ENCODE measurements at regions not wholly inside any gene's neighbourhood (a gene's known extent, or its start where the extent isn't known, plus 50 kb on each side); places are given as distances from the start of the nearest gene placed in this dataset.

DNA sequence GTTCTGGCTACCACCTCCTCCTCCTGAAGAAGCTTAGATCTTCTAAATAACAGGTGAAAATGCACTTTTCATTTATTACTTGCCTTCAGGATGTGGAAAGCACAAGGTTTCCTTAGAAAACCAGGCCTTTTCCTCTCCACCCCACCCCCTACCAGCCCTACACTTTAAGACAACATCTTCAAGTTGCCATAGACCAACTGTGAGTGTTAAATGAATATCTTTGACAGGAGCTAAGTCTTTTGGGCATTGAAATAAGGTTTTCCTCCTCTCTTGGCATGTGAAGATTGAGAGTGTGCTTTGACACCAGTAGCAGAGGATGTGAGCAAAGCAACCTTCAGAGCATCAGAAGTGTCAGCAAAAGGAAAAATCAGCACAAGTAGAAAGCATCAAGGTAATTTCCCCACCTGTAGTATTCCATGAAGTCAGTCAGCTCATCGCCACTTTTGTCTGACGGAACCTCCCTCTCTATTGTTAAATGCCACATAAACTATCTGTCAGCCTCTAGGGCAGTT, 532.3 kb upstream of the MMS22L start:
- DNase-seq (ENCODE audit: low read depth in 2 of 2) = no peak

DNA sequence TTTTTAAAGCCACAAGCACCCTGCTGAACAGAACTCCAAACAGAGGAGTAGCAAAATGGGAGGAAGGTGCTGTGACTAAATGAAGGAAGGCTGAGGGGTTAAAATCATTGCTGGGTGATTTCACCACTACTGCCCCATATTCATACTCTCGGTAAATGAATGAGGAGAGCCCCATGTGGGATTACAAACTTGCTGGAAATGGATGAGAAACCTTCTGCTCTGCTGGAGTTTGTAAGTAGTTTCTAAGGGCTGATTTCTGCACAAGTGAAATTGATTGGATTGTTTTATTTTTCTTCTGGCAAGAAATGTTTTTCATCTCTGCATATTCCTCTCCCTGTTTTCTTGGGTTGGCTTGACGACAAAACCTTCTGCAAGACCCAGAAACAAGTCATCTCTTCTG, 533.5 kb upstream of the MMS22L start:
- no peak for DNase-seq (ENCODE audit: low read depth in 2 of 2)

DNA sequence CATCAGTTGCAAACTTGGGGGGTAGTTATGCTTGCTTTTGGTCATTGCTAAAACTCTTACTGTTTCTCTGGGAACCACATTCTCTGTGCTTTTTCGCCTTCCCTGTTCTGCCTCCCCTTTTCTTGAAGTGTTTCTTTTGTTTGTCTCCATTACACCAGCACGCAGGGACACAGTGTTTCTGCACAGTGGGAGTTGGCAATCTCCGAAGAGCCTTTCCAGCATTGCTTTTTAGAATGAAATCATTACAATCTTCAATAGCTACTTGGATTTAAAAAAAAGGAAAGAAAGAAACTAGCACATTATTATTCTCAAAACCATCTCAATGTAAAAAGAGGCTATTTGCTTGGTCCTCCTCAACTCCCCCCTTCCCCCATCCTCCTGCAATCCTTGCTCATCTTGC, 536.7 kb upstream of the MMS22L start:
- DNase-seq (ENCODE audit: low read depth in 2 of 2) = no peak

DNA sequence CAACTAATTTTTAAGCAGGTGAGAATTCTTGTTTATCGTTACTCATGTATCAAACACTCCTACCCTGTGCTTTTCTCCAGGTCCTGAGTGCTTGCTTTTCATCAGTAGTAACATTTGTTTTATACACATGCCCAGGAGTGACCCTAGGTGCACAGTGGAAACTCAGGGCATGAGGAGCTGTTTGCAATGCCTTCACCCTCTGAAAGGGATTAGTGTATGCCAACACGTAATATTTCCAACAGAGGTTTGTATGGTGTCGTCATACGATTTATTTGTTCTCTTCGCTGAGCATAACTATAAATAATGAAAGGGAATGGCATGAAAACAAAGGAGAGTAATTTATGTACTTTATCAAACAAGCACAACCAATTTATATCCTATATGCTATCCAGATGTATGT, 537.4 kb upstream of the MMS22L start:
- DNase-seq (ENCODE audit: low read depth in 2 of 2) = no peak

DNA sequence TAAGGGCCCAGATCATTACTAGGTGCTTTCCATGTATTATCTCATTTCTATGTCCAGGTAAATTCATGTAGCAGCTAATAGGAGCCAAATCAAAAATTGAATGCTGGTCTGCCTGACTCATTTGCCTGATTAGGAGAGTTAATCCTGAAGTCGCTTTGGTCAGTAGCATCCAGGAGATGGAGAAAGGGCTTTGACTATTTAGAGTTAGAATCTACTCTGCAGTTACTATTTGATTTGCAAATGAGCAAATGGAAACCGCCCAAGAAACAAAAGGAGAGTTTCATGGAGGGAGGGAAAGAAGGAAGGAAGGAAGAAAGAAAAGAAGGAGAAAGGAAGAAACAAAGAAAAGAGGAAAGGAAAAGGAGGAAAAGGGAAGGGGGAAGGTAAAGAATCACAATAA, 539.6 kb upstream of the MMS22L start:
- no peak for DNase-seq (ENCODE audit: low read depth in 2 of 2)

DNA sequence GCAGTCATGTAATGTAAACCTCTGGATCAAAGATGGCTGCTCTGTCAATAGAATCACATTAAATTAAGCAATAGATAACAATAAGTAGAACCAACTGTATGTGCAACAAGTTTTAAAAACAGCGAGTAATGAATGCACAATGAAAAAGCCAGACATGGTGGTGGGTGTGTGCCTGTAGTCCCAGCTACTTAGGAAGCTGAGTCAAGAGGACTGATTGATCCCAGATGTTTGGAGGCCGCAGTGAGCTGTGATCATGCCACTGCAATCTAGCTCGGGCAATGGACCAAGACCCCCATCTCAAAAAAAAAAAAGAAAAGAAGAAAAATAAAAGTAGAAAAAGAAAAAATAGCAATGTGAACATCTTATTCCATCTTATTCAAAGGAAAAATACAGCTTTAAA, 558.7 kb upstream of the MMS22L start:
- DNase-seq (ENCODE audit: low read depth in 2 of 2) = peak; percentile 87 to 88

DNA sequence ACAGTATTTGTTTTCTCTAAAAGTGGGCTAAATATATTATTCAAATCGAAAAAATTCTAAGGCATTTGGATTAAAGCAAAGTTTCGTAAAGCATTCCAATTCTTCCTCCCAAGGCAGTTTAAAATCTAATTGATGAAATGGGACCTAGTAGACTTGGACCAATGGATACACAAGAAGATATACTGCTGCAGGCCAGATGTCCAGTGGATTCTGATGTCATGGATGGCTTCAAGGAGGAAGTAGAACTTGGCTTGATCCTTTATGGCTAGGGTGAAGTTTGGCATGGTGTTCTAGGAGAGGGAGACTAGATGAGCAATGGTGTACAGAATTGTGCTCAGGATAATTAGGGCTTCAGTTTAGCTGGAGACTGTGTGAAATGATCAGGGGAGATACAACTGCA, 559.5 kb upstream of the MMS22L start:
- DNase-seq (ENCODE audit: low read depth in 2 of 2) = no peak

DNA sequence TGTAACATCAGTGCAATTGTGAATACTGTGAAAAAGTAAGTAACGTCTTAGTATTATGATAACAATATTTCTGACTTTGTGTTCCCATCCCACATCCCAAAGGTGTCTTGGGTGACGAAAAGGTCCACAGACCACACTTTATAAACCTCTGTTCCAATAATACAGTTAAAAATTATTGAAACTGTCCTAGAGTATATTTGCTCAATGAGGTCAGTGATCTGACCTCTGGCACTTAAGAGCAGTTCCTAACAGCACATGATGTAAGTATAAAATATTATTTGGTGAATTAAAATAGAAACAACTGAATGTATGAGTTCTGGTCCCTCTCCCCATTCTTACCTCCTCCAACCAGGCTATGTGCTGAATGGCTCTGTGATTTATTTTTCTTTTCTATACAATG, 566.4 kb upstream of the MMS22L start:
- no peak for DNase-seq (ENCODE audit: low read depth in 2 of 2)

DNA sequence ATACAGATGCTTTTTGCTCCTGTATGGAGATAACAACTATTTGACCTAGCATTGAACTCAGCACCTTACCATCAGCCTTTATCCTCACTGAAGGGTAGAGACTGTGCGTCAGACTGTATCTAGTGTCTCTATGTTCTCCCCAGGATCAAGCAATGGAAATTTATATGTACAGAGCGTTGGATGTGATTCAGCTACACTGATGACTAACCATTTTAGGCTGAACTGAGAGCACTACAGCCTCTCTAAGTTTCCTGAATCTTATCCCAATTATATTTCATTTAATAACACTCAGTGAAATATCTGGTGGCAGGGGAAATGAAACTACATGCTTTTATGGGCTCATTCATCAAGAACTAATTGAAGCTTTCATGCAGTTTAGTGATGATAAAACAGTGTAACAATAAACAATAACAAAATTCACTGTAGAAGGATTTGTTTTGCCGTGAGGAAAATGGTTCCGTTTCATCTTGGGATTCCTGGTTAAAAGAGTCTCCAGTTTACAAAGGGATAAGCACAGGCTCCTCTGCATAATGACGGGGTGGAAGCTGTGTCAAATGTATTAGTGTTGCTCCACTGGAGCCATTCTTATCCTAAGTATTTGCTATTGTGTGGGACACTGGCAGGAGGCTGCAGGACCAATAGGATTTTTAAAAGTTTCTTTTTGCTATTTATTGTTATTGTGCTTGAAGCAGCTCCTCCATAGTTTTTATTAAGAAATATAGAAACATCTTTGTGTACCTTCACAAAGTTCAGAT, 567.6 kb upstream of the MMS22L start:
- no peak for DNase-seq (ENCODE audit: low read depth in 2 of 2)

DNA sequence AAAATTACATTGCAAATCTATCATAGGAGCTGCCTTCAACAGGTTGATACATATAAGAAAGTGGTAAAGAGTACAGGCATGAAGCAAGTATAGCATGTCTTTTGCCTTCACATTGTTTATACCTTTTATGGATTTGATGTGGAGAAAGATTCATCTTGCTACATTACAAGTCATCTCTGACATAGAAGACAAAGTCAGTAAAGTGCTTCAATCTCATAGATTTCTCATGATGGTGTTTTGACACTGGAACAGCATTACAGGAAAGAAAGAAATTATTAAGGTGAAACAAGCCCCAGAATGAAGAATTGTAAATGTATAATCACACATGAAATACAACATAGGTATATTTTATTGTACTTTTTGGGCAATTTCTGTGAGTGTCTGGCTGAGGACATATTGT, 580.7 kb upstream of the MMS22L start:
- no peak for DNase-seq (ENCODE audit: low read depth in 2 of 2)

DNA sequence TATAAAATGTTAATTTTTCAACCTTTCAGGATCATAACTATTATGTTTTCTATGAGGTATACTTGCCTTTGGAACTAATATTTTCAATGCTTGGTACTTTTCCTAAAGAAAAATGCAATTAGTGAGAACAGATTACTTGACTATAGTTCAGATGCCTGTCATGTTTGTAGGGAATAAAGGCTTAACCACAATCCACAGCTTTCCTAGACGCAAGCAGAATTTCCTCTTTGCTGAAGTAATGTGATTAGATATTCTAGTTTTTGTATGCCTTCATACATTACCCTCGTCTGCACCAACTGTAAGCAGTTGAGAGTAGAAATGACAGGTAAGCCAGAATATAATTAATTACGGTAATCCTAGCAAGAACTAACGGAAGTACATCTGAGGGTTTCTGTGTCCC, 581.4 kb upstream of the MMS22L start:
- DNase-seq (ENCODE audit: low read depth in 2 of 2) = no peak

DNA sequence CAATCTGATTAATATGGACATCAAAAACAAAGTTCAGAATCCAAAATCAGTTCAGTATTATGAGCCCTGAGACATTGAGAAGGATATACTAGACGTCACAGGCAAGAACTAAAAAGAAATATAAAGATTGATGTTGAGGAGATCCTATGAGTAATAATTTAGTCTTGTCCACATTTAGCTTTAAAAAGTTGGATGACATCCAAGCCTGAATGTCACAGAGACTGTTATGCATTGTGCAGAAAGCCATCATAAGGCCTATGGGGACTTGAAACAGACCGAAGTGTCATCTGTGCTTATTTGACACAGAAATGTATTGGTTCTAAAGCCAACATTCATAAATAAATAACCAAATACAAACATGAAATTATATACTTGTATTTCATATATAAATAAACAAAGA, 581.8 kb upstream of the MMS22L start:
- DNase-seq (ENCODE audit: low read depth in 2 of 2) = no peak

DNA sequence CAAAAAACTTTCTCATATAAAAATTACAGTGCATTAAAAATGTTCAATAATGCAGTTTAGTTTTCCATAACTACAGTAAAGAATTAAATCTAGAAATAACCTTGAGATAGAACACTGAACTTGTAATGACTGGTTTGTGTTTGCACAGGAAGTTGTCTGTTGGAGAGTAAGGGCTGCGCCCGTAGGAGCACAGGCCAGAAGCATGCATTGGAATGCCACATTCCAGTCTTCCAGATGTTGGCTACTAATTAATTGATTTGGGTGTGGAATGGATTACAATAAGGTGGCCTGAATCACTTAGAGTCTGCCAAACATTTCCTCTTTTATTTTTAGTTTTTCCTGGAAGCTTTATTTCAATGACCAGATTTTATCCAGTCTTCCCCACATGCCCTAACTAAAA, 582.6 kb upstream of the MMS22L start:
- no peak for DNase-seq (ENCODE audit: low read depth in 2 of 2)

DNA sequence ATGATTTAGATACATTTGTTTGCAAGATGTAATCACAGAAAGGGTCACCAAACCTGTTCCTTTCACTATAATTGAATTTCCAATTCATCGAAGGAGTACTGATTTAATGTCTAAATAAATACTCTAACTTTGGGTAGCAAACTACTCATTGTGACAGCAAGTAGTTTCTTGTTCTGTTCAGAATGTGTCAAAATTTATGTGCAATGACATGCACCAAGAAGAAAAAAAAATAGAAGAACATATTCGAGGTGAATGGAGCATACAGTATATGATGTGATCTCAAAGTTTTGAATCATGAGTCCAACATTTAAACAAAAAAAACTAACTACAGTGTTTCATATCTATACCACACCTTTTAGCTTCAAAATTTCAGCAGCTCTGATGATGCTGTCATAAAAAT, 583.6 kb upstream of the MMS22L start:
- no peak for DNase-seq (ENCODE audit: low read depth in 2 of 2)

DNA sequence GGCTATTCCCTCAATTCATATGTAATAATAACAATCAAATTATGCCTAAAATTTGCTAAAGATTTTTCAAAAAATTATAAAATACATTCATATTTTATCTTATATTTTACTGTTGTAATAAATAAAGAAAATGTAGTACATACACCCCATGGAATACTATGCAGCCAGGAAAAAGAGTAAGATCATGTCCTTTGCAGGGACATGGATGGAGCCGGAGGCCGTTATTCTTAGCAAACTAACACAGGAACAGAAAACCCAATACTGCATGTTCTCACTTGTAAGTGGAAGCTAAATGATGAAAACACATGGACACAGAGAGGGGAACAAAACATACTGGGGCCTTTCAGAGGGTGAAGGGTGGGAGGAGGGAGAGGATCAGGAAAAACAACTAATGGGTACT, 584.2 kb upstream of the MMS22L start:
- no peak for DNase-seq (ENCODE audit: low read depth in 2 of 2)

DNA sequence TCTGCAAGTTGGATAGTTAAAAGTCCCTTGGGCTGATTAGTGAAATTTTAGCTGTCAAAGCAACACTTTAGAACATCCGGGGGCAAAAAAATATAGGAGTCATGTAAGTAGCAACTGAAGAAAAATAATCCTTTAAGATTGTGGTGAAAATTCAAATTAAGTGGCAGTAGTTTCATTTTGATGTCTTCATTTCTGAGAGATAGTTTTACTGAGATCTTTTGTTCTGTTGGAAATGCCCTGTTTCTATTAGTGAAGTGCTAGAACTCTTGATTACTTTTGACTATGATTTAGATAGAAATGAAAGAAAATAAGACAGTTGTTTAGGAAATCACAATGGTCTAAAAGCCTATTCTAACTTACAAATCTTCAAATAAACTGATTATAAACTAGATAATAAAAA, 587.3 kb upstream of the MMS22L start:
- DNase-seq (ENCODE audit: low read depth in 2 of 2) = no peak

DNA sequence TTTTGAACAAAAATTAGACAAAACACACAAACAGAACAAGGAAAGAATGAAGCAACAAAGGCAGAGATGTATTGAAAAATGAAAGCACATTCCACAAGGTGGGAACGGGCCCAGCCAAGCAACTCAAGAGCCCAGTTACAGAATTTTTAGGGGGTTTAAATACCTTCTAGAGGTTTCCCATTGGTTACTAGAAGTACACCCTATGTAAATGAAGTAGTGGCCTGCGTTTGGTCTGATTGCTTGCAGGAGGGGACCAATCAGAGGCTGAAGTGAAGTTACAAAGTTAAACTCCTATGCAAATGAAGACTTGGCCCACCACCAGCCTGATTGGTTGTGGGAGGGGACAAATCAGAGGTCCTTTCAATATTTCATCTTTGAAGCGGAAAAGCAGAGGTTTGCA, 593.7 kb upstream of the MMS22L start:
- DNase-seq (ENCODE audit: low read depth in 2 of 2) = no peak

DNA sequence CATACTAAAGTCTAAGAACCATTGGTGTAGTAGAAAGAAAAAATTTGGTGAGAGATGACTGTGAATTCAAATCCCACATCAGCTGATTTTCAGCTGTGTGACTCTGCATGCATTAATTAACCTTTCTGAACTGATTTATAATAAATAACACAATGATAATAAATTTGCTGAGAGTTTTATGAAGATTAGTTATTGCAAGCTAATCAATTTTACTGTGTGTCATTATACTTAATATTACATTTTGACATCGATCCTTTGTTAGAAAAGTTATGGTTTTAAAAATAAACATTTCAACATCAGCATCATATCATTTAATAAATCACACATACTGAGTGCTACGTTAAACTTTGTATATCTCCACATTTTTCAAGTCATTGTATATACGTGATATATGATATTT, 599.7 kb upstream of the MMS22L start:
- DNase-seq (ENCODE audit: low read depth in 2 of 2) = no peak

DNA sequence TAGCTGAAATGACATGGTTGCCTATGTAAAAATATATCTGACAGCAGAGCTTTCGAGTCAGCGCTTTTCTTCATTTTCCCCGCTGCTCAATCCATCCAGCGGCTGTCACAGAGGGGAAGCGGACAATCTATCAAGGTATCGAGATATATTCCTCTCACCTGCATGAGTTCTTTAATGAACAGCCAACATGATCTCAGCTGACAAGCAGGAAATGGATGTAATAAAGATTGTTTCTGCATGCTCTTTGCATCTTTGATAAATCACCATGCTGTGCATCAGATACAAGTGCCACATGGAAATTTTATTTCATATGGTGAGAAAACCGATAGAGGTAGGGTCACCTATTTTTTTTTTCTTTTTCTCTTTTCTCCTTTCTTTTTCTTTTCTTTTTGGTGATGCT, 602.3 kb upstream of the MMS22L start:
- no peak for DNase-seq (ENCODE audit: low read depth in 2 of 2)

DNA sequence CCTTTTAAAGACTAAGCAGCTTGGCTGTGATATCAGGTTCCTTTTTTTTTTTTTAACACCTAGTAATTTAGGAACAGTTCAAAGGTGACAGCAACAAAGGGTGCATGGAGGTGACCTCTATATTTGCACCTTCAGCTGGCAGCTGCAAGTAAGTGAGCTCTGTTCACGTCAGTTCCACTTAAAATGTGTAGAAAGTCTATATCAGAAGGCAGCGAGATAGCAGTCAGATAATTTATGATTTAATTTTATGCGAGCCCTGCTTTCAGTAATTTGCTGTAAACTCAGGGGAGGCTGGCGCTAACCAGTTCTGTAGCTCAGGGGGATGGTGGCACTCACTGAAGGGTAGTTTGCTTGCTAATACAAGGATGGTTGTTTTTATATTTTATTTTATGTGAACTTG, 602.8 kb upstream of the MMS22L start:
- no peak for DNase-seq (ENCODE audit: low read depth in 2 of 2)

DNA sequence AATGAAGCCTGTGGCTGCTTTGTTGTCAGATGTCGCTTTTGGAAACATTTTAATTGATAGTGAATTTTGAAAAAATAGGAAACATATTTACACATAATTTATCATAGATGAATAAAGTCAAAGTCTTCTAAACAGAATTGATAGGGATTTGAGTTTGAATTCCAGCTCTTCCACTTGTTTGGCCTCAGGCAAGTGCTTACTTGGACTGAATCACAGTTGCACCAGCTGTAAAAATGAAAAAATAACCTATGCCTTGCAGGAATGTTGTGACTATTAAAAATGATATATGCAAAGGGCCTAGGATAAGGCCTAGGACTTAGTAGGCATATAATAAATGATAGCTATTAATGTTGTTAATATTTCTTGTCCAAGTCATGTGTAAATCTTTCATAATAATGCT, 618.5 kb upstream of the MMS22L start:
- DNase-seq (ENCODE audit: low read depth in 2 of 2) = no peak

DNA sequence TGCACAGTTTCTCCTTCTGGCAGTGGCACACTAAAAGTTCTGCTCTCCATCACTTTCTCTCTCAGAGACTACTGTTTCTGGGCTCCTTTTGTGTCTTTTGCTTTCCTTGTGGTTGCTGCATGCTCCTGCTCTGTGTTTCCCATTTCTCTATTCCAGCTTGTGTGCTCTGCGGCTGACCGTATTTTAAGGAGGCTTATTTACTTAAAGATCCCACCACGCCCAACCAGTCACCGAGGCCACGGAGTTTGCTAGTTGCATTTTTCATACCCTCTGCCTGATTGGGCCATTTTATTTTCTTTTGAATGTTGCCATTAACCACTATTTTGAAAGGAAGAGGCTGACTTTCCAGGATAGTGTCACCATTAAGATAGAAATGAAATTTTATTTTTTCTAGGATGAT, 626.4 kb upstream of the MMS22L start:
- no peak for DNase-seq (ENCODE audit: low read depth in 2 of 2)

DNA sequence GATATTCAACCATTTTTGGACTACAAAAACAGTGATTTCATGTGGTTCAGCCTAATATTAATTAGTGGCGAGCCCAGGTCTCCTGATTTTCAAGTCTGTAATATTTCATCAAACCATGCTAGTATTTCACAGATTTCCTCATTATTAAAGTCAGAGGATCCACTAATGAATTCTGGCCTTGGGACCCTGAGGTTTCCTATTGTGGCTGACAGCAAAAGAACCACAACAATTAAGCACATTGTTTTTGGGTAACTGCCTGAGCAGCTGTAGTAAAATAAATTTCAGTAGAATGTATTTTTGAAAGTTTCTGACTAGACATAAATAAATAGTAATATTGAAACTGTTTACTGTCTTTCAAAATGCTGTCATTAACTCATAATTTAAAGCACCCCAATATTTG, 630.7 kb upstream of the MMS22L start:
- no peak for DNase-seq (ENCODE audit: low read depth in 2 of 2)

DNA sequence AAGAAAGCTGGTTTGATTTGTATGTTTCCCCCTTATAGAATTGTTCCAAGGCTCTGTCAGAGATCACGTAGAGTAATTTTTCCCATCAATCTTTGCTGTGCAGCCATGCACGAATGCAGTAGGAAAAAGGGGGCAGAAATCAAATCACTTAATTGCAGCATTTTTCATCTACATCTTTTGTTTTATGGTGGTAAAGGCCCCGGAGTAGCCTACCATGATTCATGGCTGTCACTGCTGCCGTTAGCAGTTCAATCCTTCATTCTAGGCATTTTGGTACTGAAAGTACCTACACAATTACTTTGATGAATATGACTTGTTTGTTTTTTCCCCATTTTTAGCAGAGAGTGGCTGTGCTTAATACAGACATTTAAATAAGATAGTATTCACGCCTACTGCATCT, 631.9 kb upstream of the MMS22L start:
- no peak for DNase-seq (ENCODE audit: low read depth in 2 of 2)

Measured in fibroblast of skin of left quadriceps (primary cell).